ENCODE measurements at regions not wholly inside any gene's neighbourhood (a gene's known extent, or its start where the extent isn't known, plus 50 kb on each side); places are given as distances from the start of the nearest gene placed in this dataset.

GRCh38 chr3:28912120-28912885 lies 368.6 kb upstream of the RBMS3 start (continued):
- no peak for TF ChIP-seq CBX5 (IDR thresholded peaks at IDR 0.05; ENCODE audit: low read depth)
- TF ChIP-seq STAT3 (IDR thresholded peaks at IDR 0.05; ENCODE audit: low read depth, low read length): no peak
- TF ChIP-seq, protein P1, sequence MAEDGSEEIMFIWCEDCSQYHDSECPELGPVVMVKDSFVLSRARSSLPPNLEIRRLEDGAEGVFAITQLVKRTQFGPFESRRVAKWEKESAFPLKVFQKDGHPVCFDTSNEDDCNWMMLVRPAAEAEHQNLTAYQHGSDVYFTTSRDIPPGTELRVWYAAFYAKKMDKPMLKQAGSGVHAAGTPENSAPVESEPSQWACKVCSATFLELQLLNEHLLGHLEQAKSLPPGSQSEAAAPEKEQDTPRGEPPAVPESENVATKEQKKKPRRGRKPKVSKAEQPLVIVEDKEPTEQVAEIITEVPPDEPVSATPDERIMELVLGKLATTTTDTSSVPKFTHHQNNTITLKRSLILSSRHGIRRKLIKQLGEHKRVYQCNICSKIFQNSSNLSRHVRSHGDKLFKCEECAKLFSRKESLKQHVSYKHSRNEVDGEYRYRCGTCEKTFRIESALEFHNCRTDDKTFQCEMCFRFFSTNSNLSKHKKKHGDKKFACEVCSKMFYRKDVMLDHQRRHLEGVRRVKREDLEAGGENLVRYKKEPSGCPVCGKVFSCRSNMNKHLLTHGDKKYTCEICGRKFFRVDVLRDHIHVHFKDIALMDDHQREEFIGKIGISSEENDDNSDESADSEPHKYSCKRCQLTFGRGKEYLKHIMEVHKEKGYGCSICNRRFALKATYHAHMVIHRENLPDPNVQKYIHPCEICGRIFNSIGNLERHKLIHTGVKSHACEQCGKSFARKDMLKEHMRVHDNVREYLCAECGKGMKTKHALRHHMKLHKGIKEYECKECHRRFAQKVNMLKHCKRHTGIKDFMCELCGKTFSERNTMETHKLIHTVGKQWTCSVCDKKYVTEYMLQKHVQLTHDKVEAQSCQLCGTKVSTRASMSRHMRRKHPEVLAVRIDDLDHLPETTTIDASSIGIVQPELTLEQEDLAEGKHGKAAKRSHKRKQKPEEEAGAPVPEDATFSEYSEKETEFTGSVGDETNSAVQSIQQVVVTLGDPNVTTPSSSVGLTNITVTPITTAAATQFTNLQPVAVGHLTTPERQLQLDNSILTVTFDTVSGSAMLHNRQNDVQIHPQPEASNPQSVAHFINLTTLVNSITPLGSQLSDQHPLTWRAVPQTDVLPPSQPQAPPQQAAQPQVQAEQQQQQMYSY (CRISPR knock-in tag; IDR thresholded peaks at IDR 0.05): no peak
- no peak for TF ChIP-seq CHD4 (IDR thresholded peaks at IDR 0.05)
- TF ChIP-seq NFIC (IDR thresholded peaks at IDR 0.05; ENCODE audit: low read depth, low read length): no peak
- no peak for TF ChIP-seq E4F1 (IDR thresholded peaks at IDR 0.05; ENCODE audit: borderline replicate concordance, partially characterized antibody)

Measured in GM12878 (cell line).